ENCODE measurements at regions not wholly inside any gene's neighbourhood (a gene's known extent, or its start where the extent isn't known, plus 50 kb on each side); places are given as distances from the start of the nearest gene placed in this dataset.

GRCh38 chr1:30385246-30385995 is 338.0 kb downstream of the MATN1 start:
- TF ChIP-seq, protein P1, sequence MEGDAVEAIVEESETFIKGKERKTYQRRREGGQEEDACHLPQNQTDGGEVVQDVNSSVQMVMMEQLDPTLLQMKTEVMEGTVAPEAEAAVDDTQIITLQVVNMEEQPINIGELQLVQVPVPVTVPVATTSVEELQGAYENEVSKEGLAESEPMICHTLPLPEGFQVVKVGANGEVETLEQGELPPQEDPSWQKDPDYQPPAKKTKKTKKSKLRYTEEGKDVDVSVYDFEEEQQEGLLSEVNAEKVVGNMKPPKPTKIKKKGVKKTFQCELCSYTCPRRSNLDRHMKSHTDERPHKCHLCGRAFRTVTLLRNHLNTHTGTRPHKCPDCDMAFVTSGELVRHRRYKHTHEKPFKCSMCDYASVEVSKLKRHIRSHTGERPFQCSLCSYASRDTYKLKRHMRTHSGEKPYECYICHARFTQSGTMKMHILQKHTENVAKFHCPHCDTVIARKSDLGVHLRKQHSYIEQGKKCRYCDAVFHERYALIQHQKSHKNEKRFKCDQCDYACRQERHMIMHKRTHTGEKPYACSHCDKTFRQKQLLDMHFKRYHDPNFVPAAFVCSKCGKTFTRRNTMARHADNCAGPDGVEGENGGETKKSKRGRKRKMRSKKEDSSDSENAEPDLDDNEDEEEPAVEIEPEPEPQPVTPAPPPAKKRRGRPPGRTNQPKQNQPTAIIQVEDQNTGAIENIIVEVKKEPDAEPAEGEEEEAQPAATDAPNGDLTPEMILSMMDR (IDR thresholded peaks at IDR 0.05), result no peak
- TF ChIP-seq EP300 (IDR thresholded peaks at IDR 0.05), result no peak

Data from upper lobe of left lung (tissue), 4 donors.